ENCODE measurements at regions not wholly inside any gene's neighbourhood (a gene's known extent, or its start where the extent isn't known, plus 50 kb on each side); places are given as distances from the start of the nearest gene placed in this dataset.
"Not testable (repeated sequence)": the region's sequence is repeated elsewhere in the genome, so short reads cannot be mapped to it uniquely, and the experiment has no call there.

GRCh38 chr2:120539937-120540718 is 194.2 kb downstream of the INHBB start:
- no peak for DNase-seq

GRCh38 chr2:120540719-120541552 is 194.7 kb upstream of the GLI2 start:
- DNase-seq, result no peak

GRCh38 chr2:120541553-120541932 is 194.1 kb upstream of the GLI2 start:
- no peak for DNase-seq

GRCh38 chr2:120541972-120542670 is 193.5 kb upstream of the GLI2 start:
- DNase-seq, result no peak

- DNase-seq, result no peak
Measured at GRCh38 chr2:120542911-120543527, 192.6 kb upstream of the GLI2 start.

- no peak for DNase-seq
Measured at GRCh38 chr2:120543899-120544298, 191.8 kb upstream of the GLI2 start.

GRCh38 chr2:120544522-120544921 is 191.1 kb upstream of the GLI2 start:
- no peak for DNase-seq

GRCh38 chr2:120545007-120545406 is 190.7 kb upstream of the GLI2 start:
- DNase-seq, result not testable (repeated sequence)

- no peak for DNase-seq
Measured at GRCh38 chr2:120545521-120546047, 190.1 kb upstream of the GLI2 start.

- no peak for DNase-seq
Measured at GRCh38 chr2:120546048-120546864, 189.4 kb upstream of the GLI2 start.

GRCh38 chr2:120546865-120547390 is 188.7 kb upstream of the GLI2 start:
- DNase-seq, result no peak

- no peak for DNase-seq
Measured at GRCh38 chr2:120547662-120548061, 188.0 kb upstream of the GLI2 start.

GRCh38 chr2:120548627-120549608 is 186.8 kb upstream of the GLI2 start:
- DNase-seq, result no peak

GRCh38 chr2:120549841-120550240 is 185.8 kb upstream of the GLI2 start:
- no peak for DNase-seq

- DNase-seq, result no peak
Measured at GRCh38 chr2:120550282-120550681, 185.4 kb upstream of the GLI2 start.

GRCh38 chr2:120550893-120551446 is 184.7 kb upstream of the GLI2 start:
- DNase-seq, result no peak

- no peak for DNase-seq
Measured at GRCh38 chr2:120551522-120551921, 184.1 kb upstream of the GLI2 start.

- DNase-seq, result no peak
Measured at GRCh38 chr2:120552079-120552478, 183.6 kb upstream of the GLI2 start.

- DNase-seq, result no peak
Measured at GRCh38 chr2:120552800-120553481, 182.7 kb upstream of the GLI2 start.

Measured in stimulated activated naive CD4-positive, alpha-beta T cell treated with Interleukin-2 at 50 U/mL for 16 hours (primary cell).